ENCODE measurements at regions not wholly inside any gene's neighbourhood (a gene's known extent, or its start where the extent isn't known, plus 50 kb on each side); places are given as distances from the start of the nearest gene placed in this dataset.

DNA sequence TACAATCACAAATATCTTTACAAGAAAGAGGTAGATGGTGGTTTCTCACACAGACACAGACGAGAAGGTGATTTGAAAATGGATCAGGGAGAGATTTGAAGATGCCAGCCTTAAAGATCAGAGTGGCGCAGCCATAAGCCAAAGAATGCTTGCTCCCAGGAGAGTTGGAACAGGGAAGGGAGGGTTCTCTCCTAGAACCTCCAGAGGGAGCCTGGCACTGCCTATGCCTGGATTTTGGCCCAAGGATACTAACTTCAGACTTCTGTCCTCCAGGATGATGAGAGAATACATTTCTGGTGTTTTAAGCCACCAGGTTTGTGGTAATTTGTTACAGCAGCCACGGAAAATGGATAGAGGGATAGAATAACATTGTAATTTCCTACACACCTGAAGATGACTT lies 279.1 kb downstream of the FAM43A start:
- no peak for FAIRE-seq
- no peak for DNase-seq (ENCODE audit: insufficient read length)
- TF ChIP-seq POLR2A (IDR thresholded peaks at IDR 0.05; ENCODE audit: low read depth, low read length) (no peak), POLR2AphosphoS5 (IDR thresholded peaks at IDR 0.05; ENCODE audit: low read depth, low read length) (no peak), TAF1 (IDR thresholded peaks at IDR 0.05; ENCODE audit: borderline replicate concordance, low read depth, low read length) (no peak)

DNA sequence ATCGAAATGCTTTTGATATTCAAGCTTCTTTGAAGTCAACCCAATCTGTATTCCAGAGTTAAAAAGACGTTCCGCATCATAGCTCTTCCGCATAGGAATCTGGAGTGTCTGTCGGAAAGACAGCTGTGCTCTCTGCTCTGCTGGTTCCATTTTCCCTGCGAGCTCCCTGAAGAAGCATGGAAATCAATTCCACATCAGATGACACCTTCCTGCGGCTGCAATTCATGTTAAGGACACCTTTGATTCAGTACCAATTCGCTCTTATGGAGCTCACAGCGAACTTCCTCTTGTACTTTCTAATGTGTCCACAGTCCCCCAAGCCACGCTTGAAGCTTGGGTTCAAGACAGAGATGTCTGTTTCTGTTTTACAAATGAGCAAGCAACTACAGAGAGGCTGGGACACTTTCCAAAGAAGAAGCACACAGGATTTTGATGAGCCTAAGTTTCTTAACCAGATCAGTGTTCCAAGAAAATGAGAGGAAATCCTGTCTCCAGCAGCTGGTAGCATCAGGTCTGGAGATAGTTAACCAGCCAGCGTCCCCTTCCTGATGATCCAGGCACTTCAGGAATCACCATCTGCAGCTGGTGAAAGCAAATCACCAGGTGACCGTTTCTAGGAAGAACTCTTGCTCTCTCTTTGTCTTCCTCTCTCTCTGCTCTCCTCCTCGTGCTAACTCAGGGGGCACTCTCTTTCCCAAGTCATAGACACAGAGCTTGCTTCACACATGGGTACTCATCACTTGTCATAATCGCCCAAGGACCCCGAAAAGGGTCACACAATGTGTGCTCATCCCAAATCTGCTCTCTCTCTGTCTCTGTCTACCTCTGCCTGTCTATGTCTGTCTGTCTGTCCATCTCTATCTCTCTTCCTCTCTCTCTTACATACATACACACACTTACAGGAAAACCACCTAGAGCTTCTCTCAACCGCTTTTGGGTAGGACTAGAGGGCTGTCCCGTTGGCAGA lies 281.8 kb downstream of the FAM43A start:
- DNase-seq (ENCODE audit: insufficient read length) = no peak
- FAIRE-seq = no peak
- TF ChIP-seq POLR2A (IDR thresholded peaks at IDR 0.05; ENCODE audit: low read depth, low read length) (no peak), POLR2AphosphoS5 (IDR thresholded peaks at IDR 0.05; ENCODE audit: low read depth, low read length) (no peak), TAF1 (IDR thresholded peaks at IDR 0.05; ENCODE audit: borderline replicate concordance, low read depth, low read length) (no peak)

DNA sequence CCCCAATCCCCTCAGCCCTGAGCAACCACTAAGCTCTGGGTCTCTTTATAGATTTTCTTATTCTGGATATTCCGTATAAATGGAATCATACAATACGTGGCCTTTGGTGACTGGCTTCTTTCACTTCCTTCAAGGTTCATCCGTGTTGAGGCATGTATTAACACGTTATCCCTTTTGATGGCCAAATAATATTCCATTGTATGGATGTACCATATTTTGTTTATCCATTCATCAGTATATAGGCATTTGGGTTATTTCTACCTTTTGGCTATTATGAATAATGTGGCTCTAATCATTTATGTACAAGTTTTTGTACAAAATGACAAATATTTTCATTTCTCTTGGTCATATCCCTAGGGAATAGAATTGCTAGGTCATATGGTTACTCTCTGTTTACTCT lies 284.4 kb downstream of the FAM43A start:
- FAIRE-seq (no peak), DNase-seq (ENCODE audit: insufficient read length) (no peak)
- TF ChIP-seq POLR2A (IDR thresholded peaks at IDR 0.05; ENCODE audit: low read depth, low read length) = no peak
- no peak for TF ChIP-seq TAF1 (IDR thresholded peaks at IDR 0.05; ENCODE audit: borderline replicate concordance, low read depth, low read length)
- TF ChIP-seq POLR2AphosphoS5 (IDR thresholded peaks at IDR 0.05; ENCODE audit: low read depth, low read length) = no peak

DNA sequence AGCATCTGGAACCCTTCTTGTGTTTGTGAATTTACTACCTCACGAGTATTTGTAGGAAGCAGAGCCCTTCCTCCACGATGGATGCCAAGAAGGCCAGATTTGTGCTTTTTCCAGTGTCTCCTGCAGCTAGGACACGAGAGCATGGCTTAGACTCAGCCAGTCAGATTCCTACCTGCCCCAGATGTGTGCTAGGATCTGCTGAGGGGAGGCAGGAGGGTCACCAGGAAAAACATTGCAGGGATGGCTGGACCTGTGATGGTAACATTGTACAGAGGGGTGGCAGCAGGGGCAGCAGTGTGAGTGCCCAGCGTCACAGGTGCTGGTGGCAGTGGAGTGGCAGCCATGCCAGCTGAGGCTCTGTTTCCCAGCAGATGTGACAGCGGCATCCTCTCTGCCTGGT lies 285.3 kb downstream of the FAM43A start:
- TF ChIP-seq TAF1 (IDR thresholded peaks at IDR 0.05; ENCODE audit: borderline replicate concordance, low read depth, low read length) (no peak), POLR2A (IDR thresholded peaks at IDR 0.05; ENCODE audit: low read depth, low read length) (no peak), POLR2AphosphoS5 (IDR thresholded peaks at IDR 0.05; ENCODE audit: low read depth, low read length) (no peak)
- DNase-seq (ENCODE audit: insufficient read length) = no peak
- no peak for FAIRE-seq

DNA sequence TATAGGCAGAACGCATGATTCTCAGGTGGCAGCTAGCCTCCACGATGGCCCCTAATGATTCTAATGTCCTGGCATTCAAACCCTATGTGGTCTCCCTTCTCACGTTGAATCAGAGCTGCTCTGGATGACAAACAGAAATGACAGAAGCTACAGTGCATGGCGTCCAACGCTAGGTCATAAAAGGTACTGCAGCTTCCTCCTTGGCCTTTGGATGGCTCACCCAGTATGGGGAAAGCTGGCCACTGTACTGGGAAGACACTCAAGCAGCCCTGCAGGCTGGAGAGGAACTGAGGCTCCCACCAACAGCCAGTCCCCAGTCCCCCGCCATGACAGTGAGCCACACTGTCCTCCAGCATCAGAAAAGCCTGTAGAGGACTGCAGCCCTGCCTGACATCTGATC lies 286.3 kb downstream of the FAM43A start:
- TF ChIP-seq TAF1 (IDR thresholded peaks at IDR 0.05; ENCODE audit: borderline replicate concordance, low read depth, low read length) = no peak
- TF ChIP-seq POLR2A (IDR thresholded peaks at IDR 0.05; ENCODE audit: low read depth, low read length) = no peak
- TF ChIP-seq POLR2AphosphoS5 (IDR thresholded peaks at IDR 0.05; ENCODE audit: low read depth, low read length) = no peak

DNA sequence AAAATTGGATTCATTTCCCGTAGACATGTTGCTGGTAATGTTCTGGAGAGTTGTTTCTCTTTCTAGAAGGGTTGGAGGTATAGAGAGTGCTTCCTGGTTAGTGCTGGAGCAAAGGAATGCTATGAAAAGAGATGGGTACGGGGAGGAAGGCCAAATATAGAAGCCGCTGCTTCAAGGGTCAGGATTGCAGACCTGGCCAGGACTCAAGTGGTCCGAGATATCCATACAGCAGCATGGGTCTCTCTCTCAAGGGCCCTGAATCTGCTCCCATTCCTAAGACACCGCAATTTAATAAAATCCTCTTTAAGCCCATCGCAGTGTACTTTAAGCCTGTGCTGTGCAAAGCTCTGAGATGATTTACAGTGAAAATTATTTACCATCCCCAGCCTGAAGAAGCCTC lies 287.0 kb downstream of the FAM43A start:
- DNase-seq (ENCODE audit: insufficient read length) (no peak), FAIRE-seq (no peak)
- TF ChIP-seq POLR2A (IDR thresholded peaks at IDR 0.05; ENCODE audit: low read depth, low read length) (no peak), TAF1 (IDR thresholded peaks at IDR 0.05; ENCODE audit: borderline replicate concordance, low read depth, low read length) (no peak), POLR2AphosphoS5 (IDR thresholded peaks at IDR 0.05; ENCODE audit: low read depth, low read length) (no peak)

More for the DNA sequence above, 286.3 kb downstream of the FAM43A start:
- no peak for FAIRE-seq
- DNase-seq (ENCODE audit: insufficient read length) = no peak

DNA sequence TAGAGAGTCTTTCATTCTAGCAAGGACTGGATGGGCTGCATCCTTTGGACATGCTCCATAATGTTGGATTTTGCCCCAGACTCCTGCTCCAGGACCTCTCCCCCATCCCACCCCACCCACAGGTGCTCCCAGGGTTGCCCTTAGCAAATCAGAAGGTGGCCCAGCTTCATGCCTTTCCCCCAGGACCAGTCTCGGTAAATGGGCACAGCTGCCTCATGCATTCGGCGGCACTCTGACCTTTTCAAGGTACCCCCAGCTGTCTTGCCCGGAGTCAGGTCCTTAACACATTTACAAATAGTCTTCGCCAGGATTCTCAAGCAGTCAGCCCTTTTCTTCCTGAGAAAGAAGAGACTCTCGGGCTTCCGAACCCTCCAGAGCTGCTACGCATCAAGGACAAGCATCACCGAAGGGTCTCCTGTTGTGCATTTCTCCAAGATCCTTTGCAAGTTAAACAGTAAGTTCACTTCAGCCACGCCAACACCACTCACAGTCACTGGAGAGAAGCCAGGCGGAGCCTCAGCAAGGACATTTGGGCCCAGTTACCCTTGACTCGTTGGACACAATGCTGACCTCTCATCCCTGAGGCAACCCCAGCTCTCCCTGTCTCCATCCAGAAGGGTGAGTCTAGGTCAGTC lies 287.8 kb downstream of the FAM43A start:
- no peak for FAIRE-seq
- DNase-seq (ENCODE audit: insufficient read length) = no peak
- TF ChIP-seq POLR2A (IDR thresholded peaks at IDR 0.05; ENCODE audit: low read depth, low read length) (no peak), POLR2AphosphoS5 (IDR thresholded peaks at IDR 0.05; ENCODE audit: low read depth, low read length) (no peak), TAF1 (IDR thresholded peaks at IDR 0.05; ENCODE audit: borderline replicate concordance, low read depth, low read length) (no peak)

DNA sequence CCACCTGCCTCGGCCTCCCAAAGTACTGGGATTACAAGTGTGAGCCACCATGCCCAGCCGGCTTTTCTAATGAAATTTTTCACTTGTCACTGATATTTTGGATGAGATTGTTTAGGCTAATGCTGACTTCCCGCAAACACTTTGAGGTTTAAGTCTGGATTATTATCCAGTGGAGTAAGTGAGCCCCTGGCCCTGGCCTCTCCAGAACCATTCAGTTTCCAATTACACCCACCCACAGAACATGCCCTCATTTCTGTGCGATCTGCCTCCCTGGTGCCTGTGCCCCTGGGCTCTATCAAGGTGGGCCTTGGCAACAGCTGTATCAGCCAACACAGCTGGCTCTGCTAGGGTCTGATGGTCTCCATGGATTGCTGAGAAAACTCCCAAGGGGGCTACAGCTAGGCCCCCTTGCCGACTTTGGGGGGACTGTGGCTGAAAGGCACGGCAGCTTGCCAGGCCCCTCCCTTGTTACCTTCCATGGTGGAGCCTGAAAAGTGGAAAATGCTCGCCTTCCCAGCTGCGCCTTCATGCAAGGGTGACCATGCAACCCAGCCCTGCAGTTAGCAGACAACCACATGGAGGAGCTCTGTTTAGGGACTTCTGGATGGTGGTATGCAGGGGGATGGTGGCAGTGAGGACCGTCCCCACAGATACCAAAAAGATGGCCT lies 288.9 kb downstream of the FAM43A start:
- no peak for FAIRE-seq
- DNase-seq (ENCODE audit: insufficient read length) = no peak
- no peak for TF ChIP-seq POLR2AphosphoS5 (IDR thresholded peaks at IDR 0.05; ENCODE audit: low read depth, low read length)
- no peak for TF ChIP-seq TAF1 (IDR thresholded peaks at IDR 0.05; ENCODE audit: borderline replicate concordance, low read depth, low read length)
- no peak for TF ChIP-seq POLR2A (IDR thresholded peaks at IDR 0.05; ENCODE audit: low read depth, low read length)

DNA sequence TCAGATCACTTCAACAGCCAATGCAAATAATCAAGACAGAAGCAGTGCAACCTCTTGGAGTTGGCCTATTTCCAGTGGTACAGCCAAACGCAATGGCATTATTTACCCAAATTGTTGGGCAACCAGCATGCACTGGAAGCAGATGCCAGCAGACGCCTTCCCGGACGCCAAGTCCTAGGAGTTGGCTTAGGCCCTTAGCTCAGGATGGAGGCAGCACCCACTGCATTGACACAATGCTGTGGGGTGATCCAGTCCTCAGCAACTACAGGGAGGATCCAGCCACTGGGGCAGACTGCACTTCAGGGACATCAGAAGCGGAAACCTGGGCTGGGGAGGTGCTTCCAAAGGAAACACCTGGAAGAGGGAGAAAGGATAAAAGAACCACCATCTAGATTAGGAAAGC lies 290.4 kb downstream of the FAM43A start:
- TF ChIP-seq POLR2A (IDR thresholded peaks at IDR 0.05; ENCODE audit: low read depth, low read length) (no peak), POLR2AphosphoS5 (IDR thresholded peaks at IDR 0.05; ENCODE audit: low read depth, low read length) (no peak), TAF1 (IDR thresholded peaks at IDR 0.05; ENCODE audit: borderline replicate concordance, low read depth, low read length) (no peak)
- FAIRE-seq (no peak), DNase-seq (ENCODE audit: insufficient read length) (no peak)

DNA sequence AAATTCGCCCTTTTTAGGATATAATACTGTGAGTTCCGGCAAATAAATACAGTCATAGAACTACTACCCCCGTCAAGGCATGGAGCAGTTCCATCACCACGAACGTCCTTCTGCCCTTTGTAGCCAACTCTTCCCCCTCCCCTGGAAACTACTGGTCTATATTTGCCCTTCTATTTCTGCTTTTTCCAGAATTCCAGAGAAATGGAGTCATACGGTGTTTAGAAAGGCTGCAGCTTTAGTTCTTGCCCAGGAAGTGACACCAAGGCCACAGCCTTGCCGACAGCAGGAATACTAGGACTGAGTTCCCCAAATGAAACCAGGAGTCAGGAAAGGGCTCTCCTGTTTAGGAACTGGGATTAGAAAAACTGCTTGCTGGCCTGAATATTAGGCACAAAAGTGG lies 291.2 kb downstream of the FAM43A start:
- TF ChIP-seq POLR2A (IDR thresholded peaks at IDR 0.05; ENCODE audit: low read depth, low read length) (no peak), TAF1 (IDR thresholded peaks at IDR 0.05; ENCODE audit: borderline replicate concordance, low read depth, low read length) (no peak), POLR2AphosphoS5 (IDR thresholded peaks at IDR 0.05; ENCODE audit: low read depth, low read length) (no peak)
- FAIRE-seq = no peak
- DNase-seq (ENCODE audit: insufficient read length) = no peak

DNA sequence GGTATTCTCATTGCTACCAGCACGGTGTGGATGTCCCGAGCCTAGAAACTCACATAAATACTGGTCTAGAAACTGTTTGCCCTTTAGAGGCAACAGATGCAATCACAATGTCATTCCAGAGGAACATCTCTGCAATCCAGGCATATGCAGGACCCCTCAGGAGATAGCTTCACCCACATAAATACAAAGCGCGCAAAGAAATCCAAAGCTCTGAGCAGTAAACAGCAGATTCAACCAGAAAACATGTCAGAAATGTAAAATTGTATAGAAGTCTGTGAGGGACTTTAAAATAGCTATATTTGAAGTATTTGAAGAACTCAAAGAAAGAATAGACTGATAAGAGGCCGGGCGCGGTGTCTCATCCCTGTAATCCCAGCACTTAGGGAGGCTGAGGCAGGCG lies 291.7 kb downstream of the FAM43A start:
- TF ChIP-seq POLR2AphosphoS5 (IDR thresholded peaks at IDR 0.05; ENCODE audit: low read depth, low read length) (no peak), TAF1 (IDR thresholded peaks at IDR 0.05; ENCODE audit: borderline replicate concordance, low read depth, low read length) (no peak), POLR2A (IDR thresholded peaks at IDR 0.05; ENCODE audit: low read depth, low read length) (no peak)
- FAIRE-seq (no peak), DNase-seq (ENCODE audit: insufficient read length) (no peak)
